GM19023 (cell line): ENCODE measurements at regions not wholly inside any gene's neighbourhood (a gene's known extent, or its start where the extent isn't known, plus 50 kb on each side); places are given as distances from the start of the nearest gene placed in this dataset.

Source experiments
- ATAC-seq: cut with Tn5 transposase; IDR thresholded peaks from one replicate; pipeline ENCODE4 v1.9.1; 2021; ENCODE audit warnings: mild to moderate bottlenecking, moderate library complexity; ENCODE audit not compliant: unreplicated experiment

DNA sequence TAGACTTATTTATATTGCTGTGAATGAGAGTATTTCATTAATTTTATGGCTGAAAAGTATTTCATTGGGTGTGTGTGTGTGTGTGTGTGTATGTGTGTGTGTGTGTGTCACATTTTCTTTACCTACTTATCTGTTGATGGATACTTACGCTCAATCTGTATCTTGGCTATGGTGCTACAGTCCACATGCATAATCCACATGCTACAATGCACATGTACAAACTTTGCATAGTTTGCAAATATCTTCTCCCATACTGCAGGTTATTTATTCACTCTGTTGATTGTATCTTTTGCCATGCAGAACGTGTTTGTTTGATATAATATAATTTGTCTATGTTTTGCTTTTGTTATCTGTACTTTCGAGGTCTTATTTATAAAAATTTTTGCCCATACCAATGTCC, 167.8 kb downstream of the RAB28 start:
- ATAC-seq, result no peak

GRCh38 chr4:13313856-13314255, 170.3 kb downstream of the RAB28 start:
- no peak for ATAC-seq

DNA sequence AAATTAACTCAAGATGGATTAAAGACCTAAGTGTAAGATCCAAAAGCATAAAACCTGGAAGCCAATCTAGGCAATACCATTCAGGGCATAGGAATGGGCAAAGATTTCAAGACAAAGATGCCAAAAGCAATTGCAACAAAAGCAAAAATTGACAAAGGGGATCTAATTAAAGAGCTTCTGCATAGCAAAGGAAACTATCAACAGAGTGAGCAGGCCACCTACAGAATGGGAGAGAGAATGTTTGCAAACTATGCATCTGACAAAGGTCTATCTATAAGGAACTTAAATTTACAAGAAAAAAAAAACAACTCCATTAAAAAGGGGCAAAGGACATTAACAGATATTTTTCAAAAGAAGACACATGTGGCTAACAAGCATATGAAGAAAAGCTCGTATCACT, 171.9 kb downstream of the RAB28 start:
- no peak for ATAC-seq

- no peak for ATAC-seq
These were observed 174.4 kb downstream of the RAB28 start for GRCh38 chr4:13309751-13310150.

DNA sequence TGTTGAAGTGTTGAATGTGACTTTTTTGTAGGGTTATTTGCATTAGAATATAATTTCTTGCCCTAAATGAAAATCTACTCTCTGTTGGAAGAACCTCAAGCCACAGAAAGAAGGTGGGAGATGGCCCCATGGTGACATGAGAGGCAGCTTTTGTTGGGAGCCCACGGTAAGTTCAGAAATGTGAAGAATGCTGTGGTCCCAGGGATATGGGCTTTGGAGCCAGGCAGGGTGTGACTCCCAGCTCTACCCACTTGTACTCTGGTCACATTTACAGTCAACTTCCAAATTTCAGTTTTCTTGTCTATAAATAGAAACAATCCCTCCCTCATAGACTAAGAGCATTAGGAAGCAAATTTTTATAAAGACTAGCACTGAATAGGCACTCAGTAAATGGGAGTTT, 177.8 kb downstream of the RAB28 start:
- no peak for ATAC-seq

DNA sequence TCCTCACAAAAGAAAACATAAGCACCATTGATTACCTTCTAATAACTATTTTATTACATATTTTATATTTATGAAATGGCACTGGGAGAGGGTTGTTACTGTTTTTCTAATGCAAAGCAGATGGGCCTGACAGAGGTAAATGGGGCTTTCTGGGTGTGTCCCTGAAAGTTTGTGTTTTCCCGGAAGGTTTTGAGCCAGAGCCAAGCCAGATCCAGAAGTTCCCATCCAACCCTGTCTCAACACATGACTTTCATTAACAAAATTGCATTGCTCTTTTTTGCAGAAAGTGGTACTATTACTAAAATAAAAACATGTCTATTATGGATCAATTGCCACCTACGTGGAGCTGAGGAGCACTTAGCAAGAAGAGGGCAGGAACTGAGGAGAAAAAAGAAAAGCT, 181.3 kb downstream of the RAB28 start:
- ATAC-seq, result no peak

- ATAC-seq, result no peak
These were observed 184.8 kb downstream of the RAB28 start for GRCh38 chr4:13299343-13299742.

DNA sequence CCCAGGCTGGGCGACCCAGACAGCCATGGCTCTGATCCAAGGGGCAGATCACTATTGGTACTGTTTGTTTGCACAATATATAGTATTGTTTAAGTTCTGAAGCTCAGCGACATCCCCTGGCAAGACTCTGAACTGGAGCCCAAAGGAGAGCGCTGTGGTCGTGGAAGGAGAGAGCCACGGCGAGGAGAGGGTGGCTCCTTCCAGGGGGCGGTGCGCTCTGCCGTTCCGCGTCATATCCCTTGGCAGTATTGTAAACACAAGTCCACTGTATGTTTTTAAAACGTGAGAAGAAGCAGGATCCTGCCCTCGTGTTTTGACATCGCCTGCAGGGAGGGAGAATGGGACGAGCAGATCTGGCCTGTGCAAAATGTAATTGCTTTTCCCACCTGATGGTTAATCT, 185.5 kb downstream of the RAB28 start:
- no peak for ATAC-seq

DNA sequence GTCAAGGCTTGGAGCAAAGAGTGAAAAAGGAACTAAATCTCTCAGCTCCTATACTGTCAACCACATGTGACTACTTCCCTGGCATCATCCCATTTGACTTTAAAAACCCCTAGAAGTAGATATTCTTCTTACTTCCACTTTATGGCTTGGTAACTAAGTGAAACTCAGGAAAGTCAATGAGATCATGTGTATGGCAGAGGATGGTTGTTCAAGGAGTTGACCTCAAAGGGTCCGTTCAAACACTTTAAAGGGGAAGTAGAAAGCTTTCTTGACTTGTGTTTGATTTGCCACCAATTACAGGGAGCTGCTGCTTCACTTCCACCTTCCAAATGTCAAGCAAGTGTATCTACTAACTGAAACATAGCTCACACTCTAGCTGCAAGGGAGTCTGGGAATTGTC, 187.2 kb downstream of the RAB28 start:
- ATAC-seq, result no peak

DNA sequence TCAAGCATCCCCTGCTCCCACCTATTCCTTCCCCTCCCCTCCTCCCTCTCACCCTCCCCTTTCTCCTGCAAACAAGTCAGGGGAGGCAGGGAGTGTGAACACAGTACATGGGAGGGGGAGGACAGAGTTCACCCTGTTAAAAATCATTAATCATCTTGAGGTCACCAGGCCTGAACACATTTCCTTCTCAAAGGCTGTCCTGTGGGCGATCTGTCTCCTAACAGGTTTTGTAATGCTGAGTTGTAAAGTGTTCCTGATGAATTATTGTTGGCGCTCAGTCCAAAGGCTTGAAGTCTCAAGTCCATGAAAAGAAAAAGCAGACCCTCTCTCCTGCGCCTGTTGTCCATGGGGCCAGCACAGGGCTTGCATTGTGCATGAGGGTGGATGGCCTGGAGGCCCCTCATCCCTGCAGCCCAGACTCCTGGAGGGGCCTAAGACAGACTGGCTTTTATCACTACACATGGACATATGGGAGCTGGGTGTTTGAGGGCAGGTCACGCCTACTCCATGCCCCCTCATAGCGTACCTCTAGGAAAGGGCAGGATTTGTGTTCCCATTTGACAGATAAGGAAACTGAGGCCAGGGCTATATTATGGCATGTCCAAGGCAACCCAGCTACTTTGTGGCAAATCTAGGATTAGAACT, 189.1 kb downstream of the RAB28 start:
- ATAC-seq, result no peak

DNA sequence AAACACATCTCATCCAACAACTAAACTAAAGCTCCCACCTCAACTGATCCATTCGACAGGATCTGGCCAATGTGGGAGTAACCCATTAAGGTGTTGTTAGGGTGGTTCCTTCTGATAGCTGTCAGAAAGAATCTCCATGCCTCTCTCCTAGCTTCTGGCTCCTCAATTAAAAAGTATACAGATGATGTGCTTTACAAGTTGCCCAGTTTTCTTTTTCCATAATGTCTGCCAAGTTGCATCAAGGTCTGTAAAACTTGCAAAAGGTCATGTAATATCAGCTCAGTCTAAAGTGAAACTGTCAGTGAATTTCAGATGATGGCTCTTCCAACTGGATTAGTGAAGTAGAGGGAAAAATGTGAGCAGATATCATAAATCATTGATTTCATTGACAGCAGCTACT, 191.8 kb downstream of the RAB28 start:
- ATAC-seq, result no peak

GRCh38 chr4:13289391-13289790, 194.7 kb downstream of the RAB28 start:
- no peak for ATAC-seq

DNA sequence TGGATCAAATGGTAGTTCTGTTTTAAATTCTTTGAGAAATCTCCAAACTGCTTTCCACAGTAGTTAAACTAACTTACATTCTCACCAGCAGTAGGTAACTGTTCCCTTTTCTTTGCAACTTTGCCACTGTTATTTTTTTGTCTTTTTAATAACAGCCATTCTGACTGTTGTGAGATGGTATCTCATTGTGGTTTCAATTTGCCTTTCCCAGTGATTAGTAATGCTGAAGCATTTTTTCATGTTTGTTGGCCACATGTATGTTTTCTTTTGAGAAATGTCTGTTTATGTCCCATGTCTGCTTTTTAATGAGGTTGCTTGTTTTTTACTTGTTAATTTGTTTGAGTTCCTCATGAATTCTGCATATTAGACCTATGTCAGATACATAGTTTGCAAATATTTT, 198.8 kb downstream of the RAB28 start:
- ATAC-seq, result no peak

- no peak for ATAC-seq
These were observed 199.2 kb downstream of the RAB28 start for GRCh38 chr4:13284932-13285331.

GRCh38 chr4:13276357-13276756, 207.8 kb downstream of the RAB28 start:
- no peak for ATAC-seq

DNA sequence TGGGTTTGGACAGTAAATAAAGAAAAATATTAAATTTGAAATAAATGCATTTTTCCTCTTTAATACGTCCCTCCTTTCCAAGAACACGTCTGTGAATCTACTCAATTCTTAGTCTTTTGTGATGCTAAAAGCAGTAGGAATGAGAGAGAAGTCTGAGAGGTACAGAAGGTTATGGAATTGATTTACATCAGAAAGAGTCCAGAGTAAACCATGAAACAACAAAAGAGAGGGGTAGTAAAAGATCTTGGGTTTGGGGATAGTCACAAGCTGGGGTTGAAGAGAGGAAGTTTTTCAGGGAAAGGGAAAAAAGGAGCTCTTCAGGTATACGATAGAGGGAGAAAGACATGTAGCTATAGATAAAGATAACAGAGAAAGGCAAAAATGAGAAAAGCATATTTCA, 215.4 kb downstream of the RAB28 start:
- no peak for ATAC-seq

DNA sequence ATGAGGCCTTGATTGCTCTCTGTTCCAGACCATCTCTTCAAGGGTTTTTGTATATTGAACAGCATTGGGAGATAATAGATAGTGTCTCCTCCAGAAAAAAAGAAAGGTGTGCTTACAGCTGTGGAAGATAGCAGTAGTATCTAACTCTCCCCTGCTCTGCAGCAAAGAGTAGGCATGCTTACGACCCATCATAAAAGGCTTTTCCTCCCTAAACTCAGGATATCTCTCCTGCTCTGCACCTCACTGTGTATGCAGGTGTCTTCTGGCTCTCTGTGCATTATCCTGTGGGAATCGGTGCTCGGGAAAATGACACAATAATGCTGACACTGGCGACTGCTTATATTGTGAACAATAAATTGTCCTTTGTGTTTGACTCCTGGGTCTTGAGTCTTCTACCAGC, 216.0 kb downstream of the RAB28 start:
- ATAC-seq, result no peak

GRCh38 chr4:13267091-13267490, 217.0 kb downstream of the RAB28 start:
- no peak for ATAC-seq

GRCh38 chr4:13266687-13267086, 217.5 kb downstream of the RAB28 start:
- ATAC-seq, result no peak

- ATAC-seq, result no peak
These were observed 220.1 kb downstream of the RAB28 start for GRCh38 chr4:13263967-13264525.

GRCh38 chr4:13262816-13263215, 221.3 kb downstream of the RAB28 start:
- ATAC-seq, result no peak

GRCh38 chr4:13261486-13262257, 222.5 kb downstream of the RAB28 start:
- no peak for ATAC-seq
